Astrocyte (in vitro differentiated cells and primary cell): ENCODE measurements at regions not wholly inside any gene's neighbourhood (a gene's known extent, or its start where the extent isn't known, plus 50 kb on each side); places are given as distances from the start of the nearest gene placed in this dataset.

Experiments
- DNase-seq: peaks from one replicate; pipeline ENCODE4 v3.0.0-alpha.2; 2010; ENCODE audit warnings: low read depth
- FAIRE-seq: peaks from 2 replicates; lab custom pipeline; 2011; peaks lifted over from hg19 to GRCh38; lab: Jason Lieb, UNC
- H2AFZ ChIP-seq: 2 replicates; pipeline ENCODE4 v1.6.0; 2012; ENCODE audit warnings: low read depth, low read length, inconsistent platforms
- H3K27ac ChIP-seq: 2 replicates; pipeline ENCODE4 v1.5.1; 2011; ENCODE audit warnings: low read depth, low read length, inconsistent platforms
- H3K27me3 ChIP-seq: 2 replicates; pipeline ENCODE4 v1.6.0; 2011; ENCODE audit warnings: low read length, inconsistent platforms; ENCODE audit not compliant: insufficient read depth
- H3K36me3 ChIP-seq: 2 replicates; pipeline ENCODE4 v1.5.1; 2011; ENCODE audit warnings: low read length, inconsistent platforms; ENCODE audit not compliant: insufficient read depth
- H3K4me1 ChIP-seq: 2 replicates; pipeline ENCODE4 v1.5.1; 2011; ENCODE audit warnings: low read length, inconsistent platforms; ENCODE audit not compliant: insufficient read depth
- H3K4me2 ChIP-seq: 2 replicates; pipeline ENCODE4 v1.6.0; 2012; ENCODE audit warnings: low read length, inconsistent platforms
- H3K4me3 ChIP-seq: 2 replicates; pipeline ENCODE4 v1.5.1; 2011; ENCODE audit warnings: low read depth, mild to moderate bottlenecking, low read length, inconsistent platforms; ENCODE audit not compliant: insufficient read depth
- H3K79me2 ChIP-seq: 2 replicates; pipeline ENCODE4 v1.6.0; 2012; ENCODE audit warnings: mild to moderate bottlenecking, low read length, inconsistent platforms; ENCODE audit not compliant: insufficient read depth
- H3K9ac ChIP-seq: 2 replicates; pipeline ENCODE4 v1.6.0; 2012; ENCODE audit warnings: mild to moderate bottlenecking, low read length, inconsistent platforms
- H3K9me3 ChIP-seq: 2 replicates; pipeline ENCODE4 v1.5.1; 2012; ENCODE audit warnings: low read depth, mild to moderate bottlenecking, low read length, inconsistent platforms; ENCODE audit not compliant: insufficient read depth
- H4K20me1 ChIP-seq: 2 replicates; pipeline ENCODE4 v1.6.0; 2012; ENCODE audit warnings: low read length, inconsistent platforms; ENCODE audit not compliant: insufficient read depth
- H3K27ac Mint-ChIP-seq: one replicate; pipeline ENCODE4 v1.8.0; 2021; ENCODE audit warnings: mild to moderate bottlenecking, mixed read lengths; ENCODE audit not compliant: unreplicated experiment
- H3K27me3 Mint-ChIP-seq: one replicate; pipeline ENCODE4 v1.8.0; 2021; ENCODE audit warnings: low read depth, mixed read lengths; ENCODE audit not compliant: unreplicated experiment
- H3K36me3 Mint-ChIP-seq: one replicate; pipeline ENCODE4 v1.8.0; 2021; ENCODE audit warnings: low read depth, mixed read lengths; ENCODE audit not compliant: unreplicated experiment
- H3K4me1 Mint-ChIP-seq: one replicate; pipeline ENCODE4 v1.8.0; 2021; ENCODE audit warnings: low read depth, mixed read lengths; ENCODE audit not compliant: unreplicated experiment
- H3K4me3 Mint-ChIP-seq: one replicate; pipeline ENCODE4 v1.8.0; 2021; ENCODE audit warnings: mild to moderate bottlenecking, moderate library complexity, mixed read lengths; ENCODE audit not compliant: unreplicated experiment
- H3K9me3 Mint-ChIP-seq: one replicate; pipeline ENCODE4 v1.8.0; 2021; ENCODE audit warnings: mild to moderate bottlenecking, mixed read lengths; ENCODE audit not compliant: unreplicated experiment
- CTCF ChIP-seq: IDR thresholded peaks from 2 replicates; pipeline ENCODE4 v1.5.1; 2011; ENCODE audit warnings: low read depth, mild to moderate bottlenecking, inconsistent platforms, low read length, moderate library complexity; ENCODE audit not compliant: insufficient read depth
- EZH2 ChIP-seq: IDR thresholded peaks from 2 replicates; pipeline ENCODE4 v1.6.1; 2012; ENCODE audit warnings: mild to moderate bottlenecking, low read length, inconsistent platforms; ENCODE audit not compliant: insufficient read depth

GRCh38 chr1:214102907-214103306 lies 115.1 kb downstream of the PROX1 start:
- Mint-ChIP-seq H3K4me1 (peaks cover 6% of the 10 kb centered on the region), H3K27ac (no peak overlapping the region), H3K4me3 (no peak overlapping the region), H3K27me3 (no peaks in the 10 kb centered on the region), H3K36me3 (no peaks in the 10 kb centered on the region), H3K9me3 (peaks cover 4% of the 10 kb centered on the region)
- DNase-seq (peak; percentile 91), FAIRE-seq (peak; percentile 71)
- H2AFZ ChIP-seq: no peak overlapping the region
- H3K4me2 ChIP-seq: peak overlapping the region; percentile 46
- no peaks in the 10 kb centered on the region for H3K36me3 ChIP-seq
- H3K4me1 ChIP-seq: peaks cover 7% of the 10 kb centered on the region
- H3K27ac ChIP-seq: peak overlapping the region; percentile 61
- H3K79me2 ChIP-seq: no peaks in the 10 kb centered on the region
- H4K20me1 ChIP-seq: no peaks in the 10 kb centered on the region
- no peak overlapping the region for H3K9ac ChIP-seq
- no peaks in the 10 kb centered on the region for H3K9me3 ChIP-seq
- H3K27me3 ChIP-seq: no peaks in the 10 kb centered on the region
- TF ChIP-seq EZH2 (no peak), CTCF (no peak)
- no peak overlapping the region for H3K4me3 ChIP-seq

GRCh38 chr1:214103778-214104177 lies 116.0 kb downstream of the PROX1 start:
- Histone ChIP-seq H3K27ac (no peak overlapping the region), H3K4me3 (no peak overlapping the region), H3K4me2 (no peak overlapping the region), H3K9ac (no peak overlapping the region), H3K27me3 (no peaks in the 10 kb centered on the region), H3K79me2 (no peaks in the 10 kb centered on the region), H3K9me3 (no peaks in the 10 kb centered on the region), H2AFZ (no peak overlapping the region), H3K4me1 (peaks cover 7% of the 10 kb centered on the region), H4K20me1 (no peaks in the 10 kb centered on the region), H3K36me3 (no peaks in the 10 kb centered on the region)
- Mint-ChIP-seq H3K9me3 (peaks cover 4% of the 10 kb centered on the region), H3K4me1 (peaks cover 6% of the 10 kb centered on the region), H3K27ac (no peak overlapping the region), H3K36me3 (no peaks in the 10 kb centered on the region), H3K4me3 (no peak overlapping the region), H3K27me3 (no peaks in the 10 kb centered on the region)
- DNase-seq (no peak), FAIRE-seq (no peak)
- TF ChIP-seq EZH2 (no peak), CTCF (no peak)

GRCh38 chr1:214106375-214106774 lies 118.6 kb downstream of the PROX1 start:
- no peak overlapping the region for H3K27ac ChIP-seq
- peaks cover 7% of the 10 kb centered on the region for H3K27me3 Mint-ChIP-seq
- FAIRE-seq: no peak

More at GRCh38 chr1:214106375-214106774, 118.6 kb downstream of the PROX1 start:
- Histone ChIP-seq H3K4me3 (no peak overlapping the region), H3K4me1 (peaks cover 7% of the 10 kb centered on the region), H4K20me1 (no peaks in the 10 kb centered on the region), H3K79me2 (no peaks in the 10 kb centered on the region), H3K27me3 (no peaks in the 10 kb centered on the region), H3K9me3 (no peaks in the 10 kb centered on the region), H3K36me3 (no peaks in the 10 kb centered on the region), H2AFZ (no peak overlapping the region), H3K4me2 (no peak overlapping the region), H3K9ac (no peak overlapping the region)
- no peaks in the 10 kb centered on the region for H3K36me3 Mint-ChIP-seq
- no peak for DNase-seq
- no peak overlapping the region for H3K27ac Mint-ChIP-seq
- no peak overlapping the region for H3K4me3 Mint-ChIP-seq
- peaks cover 6% of the 10 kb centered on the region for H3K4me1 Mint-ChIP-seq
- TF ChIP-seq EZH2 (no peak), CTCF (no peak)
- H3K9me3 Mint-ChIP-seq: peaks cover 4% of the 10 kb centered on the region
